ENCODE measurements at regions not wholly inside any gene's neighbourhood (a gene's known extent, or its start where the extent isn't known, plus 50 kb on each side); places are given as distances from the start of the nearest gene placed in this dataset.

DNA sequence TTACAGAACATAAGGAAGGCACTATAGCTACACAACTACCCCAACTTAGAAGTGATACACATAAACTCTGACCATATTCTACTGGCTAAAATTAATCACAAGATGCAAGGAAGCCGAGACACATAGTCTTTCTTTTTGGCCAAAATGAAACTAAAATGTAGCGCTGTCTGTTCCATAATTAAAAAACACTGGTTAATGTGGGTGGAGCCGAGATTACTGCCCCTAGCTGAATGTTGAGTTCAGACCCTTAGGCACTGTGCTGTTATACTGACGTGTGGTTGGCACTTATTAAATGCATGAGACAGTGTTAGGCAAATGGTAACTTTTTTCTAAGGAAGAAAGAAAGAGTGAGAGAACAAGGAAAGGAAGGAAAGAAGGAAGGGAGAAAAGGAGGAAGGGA is 254.6 kb upstream of the RND3 start:
- TF ChIP-seq CTCF (IDR thresholded peaks at IDR 0.05) = no peak

GRCh38 chr2:150735894-150736498 is 248.5 kb upstream of the RND3 start:
- no peak for TF ChIP-seq CTCF (IDR thresholded peaks at IDR 0.05)

GRCh38 chr2:150733051-150733618 is 245.7 kb upstream of the RND3 start:
- TF ChIP-seq CTCF (IDR thresholded peaks at IDR 0.05) = no peak

DNA sequence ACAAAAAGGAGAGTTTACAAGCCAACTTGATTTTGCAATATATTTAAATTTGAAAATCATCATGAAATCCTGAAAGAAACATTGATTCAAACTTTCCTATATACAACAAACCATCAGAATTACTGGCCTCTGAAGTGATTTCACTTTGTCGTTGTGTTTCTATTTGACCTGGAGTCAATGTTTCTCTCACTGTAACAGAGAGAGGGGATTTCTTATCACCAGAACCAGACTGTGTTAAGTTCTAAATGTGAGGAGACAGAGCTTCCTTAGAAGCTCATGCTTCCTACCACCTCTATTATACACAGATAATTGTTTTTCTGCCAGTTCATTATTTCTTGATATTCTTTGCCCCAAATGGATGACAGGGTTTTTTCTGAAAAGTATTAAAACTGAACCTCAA is 245.0 kb upstream of the RND3 start:
- TF ChIP-seq CTCF (IDR thresholded peaks at IDR 0.05) = no peak

DNA sequence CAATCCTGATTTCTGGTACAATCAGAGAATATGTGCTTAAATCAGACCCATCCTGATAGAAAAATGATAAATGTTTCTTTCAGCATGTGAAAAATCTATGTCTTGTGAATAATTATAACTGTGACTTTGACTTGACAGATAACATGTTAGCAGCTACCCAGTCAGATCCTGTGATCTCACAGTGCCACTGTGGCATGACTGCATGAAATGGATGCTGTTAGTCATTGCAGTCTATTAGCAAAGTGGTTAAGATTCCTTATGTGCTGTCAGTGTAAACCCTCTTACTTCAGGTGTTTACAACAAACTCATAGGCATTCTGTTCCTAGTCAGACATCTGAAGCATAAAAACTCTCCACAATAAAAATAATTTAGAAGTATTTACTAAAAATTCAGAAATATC is 244.6 kb upstream of the RND3 start:
- no peak for TF ChIP-seq CTCF (IDR thresholded peaks at IDR 0.05)

GRCh38 chr2:150729495-150729955 is 242.1 kb upstream of the RND3 start:
- TF ChIP-seq CTCF (IDR thresholded peaks at IDR 0.05) = no peak

GRCh38 chr2:150718280-150718679 is 230.8 kb upstream of the RND3 start:
- no peak for TF ChIP-seq CTCF (IDR thresholded peaks at IDR 0.05)

GRCh38 chr2:150716186-150716585 is 228.7 kb upstream of the RND3 start:
- no peak for TF ChIP-seq CTCF (IDR thresholded peaks at IDR 0.05)

All from LNCAP (cell line).